HEK293 (cell line): ENCODE measurements at regions not wholly inside any gene's neighbourhood (a gene's known extent, or its start where the extent isn't known, plus 50 kb on each side); places are given as distances from the start of the nearest gene placed in this dataset.
A peak's percentile ranks its signal among the peaks of the same experiment; 100 is the strongest.
"Not testable (repeated sequence)": the region's sequence is repeated elsewhere in the genome, so short reads cannot be mapped to it uniquely, and the experiment has no call there.

ENCODE experiments used
- CTCF ChIA-PET: fragments of 350-600 bp; formaldehyde crosslinking; extraction: SDS; loops from one replicate; lab custom pipeline; 2021; ENCODE audit warnings: antibody characterized with exemption; lab: Yijun Ruan, JAX
- POLR2A ChIA-PET: fragments of 300-600 bp; formaldehyde crosslinking; extraction: SDS; loops from one replicate; lab custom pipeline; 2020; ENCODE audit warnings: antibody characterized with exemption, inconsistent platforms; lab: Yijun Ruan, JAX
- H3K27ac ChIP-seq: fragments of 200-500 bp; sonication (Bioruptor generic); 2 replicates; pipeline ENCODE4 v1.5.1; 2014; ENCODE audit warnings: low read depth, low read length, control low read depth, inconsistent platforms; ENCODE audit errors: extremely low read depth
- H3K36me3 ChIP-seq, 2 experiments: fragments of 200-500 bp in 1 of 2; sonication (Bioruptor generic) in 1 of 2; 1 replicate in 1 of 2; 2 replicates in 1 of 2; pipeline ENCODE4 v1.5.1; 2014 to 2017; ENCODE audit warnings: inconsistent platforms in 2 of 2, low read length in 2 of 2; ENCODE audit not compliant: control insufficient read depth in 2 of 2, insufficient read depth in 1 of 2
- H3K4me1 ChIP-seq: fragments of 200-500 bp; sonication (Bioruptor generic); 2 replicates; pipeline ENCODE4 v1.5.1; 2014; ENCODE audit warnings: mild to moderate bottlenecking, low read length, inconsistent platforms; ENCODE audit not compliant: control insufficient read depth, insufficient read depth
- H3K4me3 ChIP-seq: 2 replicates; pipeline ENCODE4 v1.5.1; 2011; ENCODE audit warnings: low read depth, mild to moderate bottlenecking, control low read depth, low read length, moderate library complexity
- H3K9me3 ChIP-seq: fragments of 200-500 bp; sonication (Bioruptor generic); 2 replicates; pipeline ENCODE4 v1.5.1; 2014; ENCODE audit warnings: low read depth, low read length, inconsistent platforms; ENCODE audit not compliant: control insufficient read depth, insufficient read depth
- EGR2 ChIP-seq: fragments of 450-650 bp; formaldehyde crosslinking; IDR thresholded peaks from 2 replicates; pipeline ENCODE4 v1.5.1; 2016; ENCODE audit warnings: low read depth, missing biosample characterization, missing genetic modification characterization
- GLIS1 ChIP-seq: fragments of 450-650 bp; formaldehyde crosslinking; IDR thresholded peaks from 2 replicates; pipeline ENCODE4 v1.5.1; 2016; ENCODE audit warnings: missing biosample characterization, missing genetic modification characterization
- PATZ1 ChIP-seq: fragments of 450-650 bp; formaldehyde crosslinking; IDR thresholded peaks from 2 replicates; pipeline ENCODE4 v1.5.1; 2016; ENCODE audit warnings: missing biosample characterization, missing genetic modification characterization
- PRDM1 ChIP-seq: fragments of 450-650 bp; formaldehyde crosslinking; IDR thresholded peaks from 2 replicates; pipeline ENCODE4; 2016; ENCODE audit warnings: missing biosample characterization, missing genetic modification characterization
- PRDM10 ChIP-seq: fragments of 450-650 bp; formaldehyde crosslinking; IDR thresholded peaks from 2 replicates; pipeline ENCODE4 v1.5.1; 2016; ENCODE audit warnings: missing biosample characterization, missing genetic modification characterization
- PRDM6 ChIP-seq: fragments of 450-650 bp; formaldehyde crosslinking; IDR thresholded peaks from 2 replicates; pipeline ENCODE4 v1.5.1; 2017; ENCODE audit warnings: missing biosample characterization, missing genetic modification characterization
- REST ChIP-seq: fragments of 450-650 bp; formaldehyde crosslinking; IDR thresholded peaks from 2 replicates; pipeline ENCODE4 v1.5.1; 2016; ENCODE audit warnings: missing biosample characterization, missing genetic modification characterization
- SP7 ChIP-seq: fragments of 450-650 bp; formaldehyde crosslinking; IDR thresholded peaks from 2 replicates; pipeline ENCODE4 v1.5.1; 2016; ENCODE audit warnings: missing biosample characterization, missing genetic modification characterization
- ZBTB20 ChIP-seq: fragments of 450-650 bp; formaldehyde crosslinking; IDR thresholded peaks from 2 replicates; pipeline ENCODE4 v1.5.1; 2016; ENCODE audit warnings: missing biosample characterization, missing genetic modification characterization
- ZFHX2 ChIP-seq: fragments of 450-650 bp; formaldehyde crosslinking; conservative IDR thresholded peaks from 2 replicates; pipeline ENCODE4 v1.5.1; 2016; ENCODE audit warnings: missing biosample characterization, missing genetic modification characterization
- ZNF121 ChIP-seq: fragments of 450-650 bp; formaldehyde crosslinking; IDR thresholded peaks from 2 replicates; pipeline ENCODE4 v1.5.1; 2016; ENCODE audit warnings: missing biosample characterization, missing genetic modification characterization
- ZNF398 ChIP-seq: fragments of 450-650 bp; formaldehyde crosslinking; IDR thresholded peaks from 2 replicates; pipeline ENCODE4 v1.5.1; 2017; ENCODE audit warnings: missing biosample characterization, missing genetic modification characterization

- TF ChIP-seq PATZ1 (tag by site-specific recombination) (no peak), REST (no peak)
These were observed 166.9 kb upstream of the GRK3 start (continued) for GRCh38 chr22:25397616-25398015.

- peak overlapping the region; percentile 24; the same call in 1 of the 2 replicates for H3K27ac ChIP-seq
- TF ChIP-seq PRDM6 (tag by site-specific recombination), result peak; percentile 81; the same call in 1 of the 2 replicates
- peak; percentile 46; the same call in 1 of the 2 replicates for TF ChIP-seq PRDM1
- 0 out of 2 replicates have a peak, but pooled peaks have one; percentile 22 for TF ChIP-seq ZBTB20
- TF ChIP-seq EGR2 (tag by site-specific recombination), result peak; percentile 33; the same call in 1 of the 2 replicates
- TF ChIP-seq GLIS1 (tag by site-specific recombination), result peak; percentile 85
- TF ChIP-seq ZNF121 (tag by site-specific recombination), result peak; percentile 81
- TF ChIP-seq PRDM10 (tag by site-specific recombination), result peak; percentile 74
- TF ChIP-seq SP7 (tag by site-specific recombination), result peak; percentile 78
- TF ChIP-seq PATZ1 (tag by site-specific recombination), result peak; percentile 44; the same call in 1 of the 2 replicates
- peak; percentile 48 for TF ChIP-seq ZFHX2
- TF ChIP-seq ZNF398 (tag by site-specific recombination), result peak; percentile 31; the same call in 1 of the 2 replicates
- H3K36me3 ChIP-seq, CTCF ChIA-PET, H3K9me3 ChIP-seq, POLR2A ChIA-PET, H3K4me3 ChIP-seq: not testable (repeated sequence)
- peaks cover 23% of the 10 kb centered on the region for H3K4me1 ChIP-seq
These were observed 165.8 kb upstream of the GRK3 start for GRCh38 chr22:25398591-25399062.
